ENCODE measurements at regions not wholly inside any gene's neighbourhood (a gene's known extent, or its start where the extent isn't known, plus 50 kb on each side); places are given as distances from the start of the nearest gene placed in this dataset.

- H3K4me1 ChIP-seq = peaks cover 20% of the 10 kb centered on the region
- no peak for DNase-seq
- H3K9me3 ChIP-seq = no peaks in the 10 kb centered on the region
- H3K4me3 ChIP-seq (ENCODE audit: low read depth, low read length) = no peak overlapping the region
- no peaks in the 10 kb centered on the region for H3K27me3 ChIP-seq
- TF ChIP-seq CTCF (IDR thresholded peaks at IDR 0.05; ENCODE audit: low read depth, low read length) = no peak
- no peaks in the 10 kb centered on the region for H3K36me3 ChIP-seq
Measured at GRCh38 chr6:156379392-156380289, 397.5 kb upstream of the ARID1B start.

GRCh38 chr6:156378853-156379252 is 398.3 kb upstream of the ARID1B start:
- Histone ChIP-seq H3K36me3 (no peaks in the 10 kb centered on the region), H3K9me3 (no peaks in the 10 kb centered on the region), H3K27me3 (no peaks in the 10 kb centered on the region), H3K4me1 (peaks cover 20% of the 10 kb centered on the region), H3K4me3 (ENCODE audit: low read depth, low read length) (no peak overlapping the region)
- DNase-seq = no peak
- no peak for TF ChIP-seq CTCF (IDR thresholded peaks at IDR 0.05; ENCODE audit: low read depth, low read length)

GRCh38 chr6:156376091-156376490 is 401.1 kb upstream of the ARID1B start:
- H3K4me3 ChIP-seq (ENCODE audit: low read depth, low read length) = no peak overlapping the region
- peaks cover 20% of the 10 kb centered on the region for H3K4me1 ChIP-seq
- no peak for DNase-seq
- no peak for TF ChIP-seq CTCF (IDR thresholded peaks at IDR 0.05; ENCODE audit: low read depth, low read length)
- H3K9me3 ChIP-seq = no peaks in the 10 kb centered on the region
- no peaks in the 10 kb centered on the region for H3K27me3 ChIP-seq
- H3K36me3 ChIP-seq = no peaks in the 10 kb centered on the region

DNA sequence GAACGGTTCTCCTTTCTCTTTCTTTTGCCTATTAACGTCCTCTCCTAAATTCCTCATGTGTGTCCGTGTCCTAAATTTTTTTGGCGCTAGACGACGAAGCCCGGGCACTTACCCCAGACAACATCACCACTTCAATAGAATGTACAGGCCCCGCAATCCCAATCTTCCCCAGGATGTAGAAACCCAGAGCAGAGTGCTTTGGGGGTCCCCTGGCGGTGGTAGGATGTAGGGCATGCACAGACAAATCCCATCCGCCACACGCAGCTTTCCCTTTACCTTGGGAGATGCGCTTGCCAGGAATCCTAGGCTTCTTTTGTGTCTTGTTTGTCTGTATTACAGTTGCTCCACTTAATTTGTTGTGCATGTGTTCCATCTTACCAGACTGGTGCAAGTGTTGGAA is 417.3 kb upstream of the ARID1B start:
- Histone ChIP-seq H3K36me3 (no peaks in the 10 kb centered on the region), H3K4me3 (ENCODE audit: low read depth, low read length) (no peak overlapping the region), H3K27me3 (no peaks in the 10 kb centered on the region), H3K9me3 (no peaks in the 10 kb centered on the region), H3K4me1 (no peaks in the 10 kb centered on the region)
- no peak for DNase-seq
- TF ChIP-seq CTCF (IDR thresholded peaks at IDR 0.05; ENCODE audit: low read depth, low read length) = peak; percentile 39

DNA sequence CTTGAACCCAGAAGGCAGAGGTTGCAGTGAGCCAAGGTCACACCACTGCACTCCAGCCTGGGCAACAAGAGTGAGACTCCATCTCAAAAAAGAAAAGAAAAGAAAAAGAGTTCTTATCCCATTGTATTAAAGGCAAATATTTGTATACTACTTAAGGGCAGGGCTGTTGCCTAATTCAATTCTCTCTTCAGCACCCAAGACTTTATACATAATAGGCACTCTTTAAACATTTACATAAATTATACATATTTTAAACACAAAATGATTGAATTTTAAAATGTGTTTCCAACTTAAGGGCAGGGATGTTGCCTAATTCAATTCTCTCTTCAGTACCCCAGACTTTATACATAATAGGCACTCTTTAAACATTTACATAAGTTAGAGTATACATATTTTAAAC is 424.3 kb upstream of the ARID1B start:
- DNase-seq = no peak
- peaks cover 22% of the 10 kb centered on the region for H3K4me1 ChIP-seq
- no peaks in the 10 kb centered on the region for H3K27me3 ChIP-seq
- no peaks in the 10 kb centered on the region for H3K36me3 ChIP-seq
- no peak overlapping the region for H3K4me3 ChIP-seq (ENCODE audit: low read depth, low read length)
- no peak for TF ChIP-seq CTCF (IDR thresholded peaks at IDR 0.05; ENCODE audit: low read depth, low read length)
- no peaks in the 10 kb centered on the region for H3K9me3 ChIP-seq

DNA sequence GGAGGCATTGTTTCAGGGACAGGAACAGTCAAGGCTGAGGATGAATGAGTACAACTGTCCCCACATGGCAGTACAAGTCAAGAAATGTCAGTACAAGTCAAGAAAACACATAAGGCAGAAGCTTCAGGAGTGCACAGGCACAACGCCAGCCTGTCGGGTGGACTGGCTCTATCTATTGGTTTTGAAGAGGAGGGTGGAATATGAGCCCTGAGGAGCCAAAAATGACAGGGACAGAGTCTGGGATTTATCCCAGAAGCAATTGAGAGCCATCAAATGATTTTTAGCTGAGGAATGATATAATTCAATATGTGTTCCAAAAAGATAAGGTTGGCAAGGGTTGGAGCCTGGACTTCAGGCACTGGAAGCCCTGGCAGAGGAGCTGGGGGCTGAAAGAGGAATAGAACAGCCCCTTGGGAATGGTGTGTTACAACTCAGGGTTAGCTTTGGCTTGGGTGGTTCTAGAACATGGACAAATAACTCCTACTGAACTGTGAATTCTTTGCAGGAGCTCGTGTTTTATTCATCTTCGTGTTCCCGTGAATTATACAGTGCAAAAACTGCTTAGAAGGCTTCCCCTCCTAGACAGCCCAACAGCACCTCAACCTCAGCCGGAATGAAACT is 425.7 kb upstream of the ARID1B start:
- peak; percentile 62 for DNase-seq
- peaks cover 22% of the 10 kb centered on the region for H3K4me1 ChIP-seq

More for the DNA sequence above, 425.7 kb upstream of the ARID1B start:
- no peaks in the 10 kb centered on the region for H3K9me3 ChIP-seq
- TF ChIP-seq CTCF (IDR thresholded peaks at IDR 0.05; ENCODE audit: low read depth, low read length) = no peak
- no peaks in the 10 kb centered on the region for H3K36me3 ChIP-seq
- H3K4me3 ChIP-seq (ENCODE audit: low read depth, low read length) = no peak overlapping the region
- no peaks in the 10 kb centered on the region for H3K27me3 ChIP-seq

Data from BE2C (cell line).